GM20000 (cell line): ENCODE measurements at regions not wholly inside any gene's neighbourhood (a gene's known extent, or its start where the extent isn't known, plus 50 kb on each side); places are given as distances from the start of the nearest gene placed in this dataset.
A peak's percentile ranks its signal among the peaks of the same experiment; 100 is the strongest.

ENCODE experiments used
- DNase-seq: peaks from one replicate; pipeline ENCODE4 v3.0.0; 2012; ENCODE audit warnings: low spot score
- CTCF ChIP-seq: IDR thresholded peaks from 2 replicates; pipeline ENCODE4 v1.5.1; 2012; ENCODE audit warnings: mild to moderate bottlenecking, control low read depth; ENCODE audit errors: extremely low read depth, missing control alignments

GRCh38 chr4:114178392-114178791 lies 198.9 kb upstream of the ARSJ start:
- TF ChIP-seq CTCF: no peak
- DNase-seq: no peak

- DNase-seq: no peak
Observed at GRCh38 chr4:114180481-114180880, 201.0 kb upstream of the ARSJ start.

GRCh38 chr4:114184901-114185300 lies 205.5 kb upstream of the ARSJ start:
- DNase-seq: no peak
- TF ChIP-seq CTCF: no peak

More at GRCh38 chr4:114180481-114180880, 201.0 kb upstream of the ARSJ start:
- TF ChIP-seq CTCF: peak; percentile 25

GRCh38 chr4:114187592-114187991 lies 208.1 kb upstream of the ARSJ start:
- TF ChIP-seq CTCF: no peak
- no peak for DNase-seq

GRCh38 chr4:114191496-114191895 lies 212.0 kb upstream of the ARSJ start:
- DNase-seq: no peak
- no peak for TF ChIP-seq CTCF

GRCh38 chr4:114192854-114193253 lies 213.4 kb upstream of the ARSJ start:
- TF ChIP-seq CTCF: no peak
- DNase-seq: no peak

GRCh38 chr4:114193624-114194399 lies 214.4 kb upstream of the ARSJ start:
- TF ChIP-seq CTCF: no peak
- DNase-seq: no peak
